ENCODE measurements at regions not wholly inside any gene's neighbourhood (a gene's known extent, or its start where the extent isn't known, plus 50 kb on each side); places are given as distances from the start of the nearest gene placed in this dataset.

GRCh38 chr9:80467632-80468031, 895.9 kb downstream of the TLE4 start:
- Histone ChIP-seq H3K4me1 (no peaks in the 10 kb centered on the region), H3K4me3 (no peak overlapping the region), H3K27ac (no peak overlapping the region), H3K36me3 (no peaks in the 10 kb centered on the region), H3K27me3 (no peaks in the 10 kb centered on the region), H3K9me3 (no peaks in the 10 kb centered on the region)
- in situ Hi-C loops (cut with MboI; ENCODE audit: low pct_ligation_motif_present in 1 of 4, low pct_unique_long_range_greater_than_20kb in 1 of 4, low sequenced_read_pairs in 3 of 4) (no loop called here), intact Hi-C loops (cut with DNase I; ENCODE audit: low total_unique reads) (no loop called here)
- no peak for TF ChIP-seq POLR2AphosphoS5 (IDR thresholded peaks at IDR 0.05)
- 63% methylated on average over 3 of the region's 3 CpGs; no CpG with 5 or more reads in 1 of the 2 donors for WGBS, 2 donors (ENCODE audit: low coverage in 1 of 2)
- no peak for DNase-seq

- Histone ChIP-seq H3K4me1 (no peaks in the 10 kb centered on the region), H3K36me3 (no peaks in the 10 kb centered on the region), H3K4me3 (no peak overlapping the region), H3K27ac (no peak overlapping the region), H3K9me3 (no peaks in the 10 kb centered on the region), H3K27me3 (no peaks in the 10 kb centered on the region)
- no peak for DNase-seq
- TF ChIP-seq POLR2AphosphoS5 (IDR thresholded peaks at IDR 0.05) (no peak), EP300 (IDR thresholded peaks at IDR 0.05; ENCODE audit: low read depth) (no peak), POLR2A (IDR thresholded peaks at IDR 0.05) (no peak), CTCF (IDR thresholded peaks at IDR 0.05) (no peak)
- intact Hi-C loops (cut with DNase I; ENCODE audit: low total_unique reads): no loop called here
- WGBS, 2 donors (ENCODE audit: low coverage in 1 of 2): 86 to 100% methylated on average over 2 to 3 of the region's 3 CpGs
- in situ Hi-C loops (cut with MboI; ENCODE audit: low pct_ligation_motif_present in 1 of 4, low pct_unique_long_range_greater_than_20kb in 1 of 4, low sequenced_read_pairs in 3 of 4): no loop called here
These were observed 893.8 kb downstream of the TLE4 start for GRCh38 chr9:80465556-80465955.

GRCh38 chr9:80449513-80449912, 877.7 kb downstream of the TLE4 start:
- in situ Hi-C loops (cut with MboI; ENCODE audit: low pct_ligation_motif_present in 1 of 4, low pct_unique_long_range_greater_than_20kb in 1 of 4, low sequenced_read_pairs in 3 of 4) (loop anchor here in 1 of 4 donors (25.0 kb wide), 1 partner anchor 88 kb away; no protein-coding TSS in a partner anchor), intact Hi-C loops (cut with DNase I; ENCODE audit: low total_unique reads) (no loop called here)
- no peak for TF ChIP-seq EP300 (IDR thresholded peaks at IDR 0.05; ENCODE audit: low read depth)
- no peak for TF ChIP-seq POLR2A (IDR thresholded peaks at IDR 0.05)
- no peak for TF ChIP-seq POLR2AphosphoS5 (IDR thresholded peaks at IDR 0.05)
- TF ChIP-seq CTCF (IDR thresholded peaks at IDR 0.05): no peak
- no peak for DNase-seq
- H3K4me3 ChIP-seq: no peak overlapping the region
- no peaks in the 10 kb centered on the region for H3K27me3 ChIP-seq
- no peaks in the 10 kb centered on the region for H3K36me3 ChIP-seq
- WGBS, 2 donors (ENCODE audit: low coverage in 1 of 2): 48 to 83% methylated on average over 1 to 4 of the region's 4 CpGs
- no peaks in the 10 kb centered on the region for H3K4me1 ChIP-seq
- H3K27ac ChIP-seq: no peak overlapping the region
- H3K9me3 ChIP-seq: peaks cover 0 to 4% of the 10 kb centered on the region in 2 donors

- no peak for DNase-seq
- Histone ChIP-seq H3K36me3 (no peaks in the 10 kb centered on the region), H3K9me3 (peaks cover 0 to 4% of the 10 kb centered on the region in 2 donors), H3K4me1 (no peaks in the 10 kb centered on the region), H3K27ac (no peak overlapping the region), H3K27me3 (no peaks in the 10 kb centered on the region), H3K4me3 (no peak overlapping the region)
- TF ChIP-seq EP300 (IDR thresholded peaks at IDR 0.05; ENCODE audit: low read depth): no peak
- TF ChIP-seq CTCF (IDR thresholded peaks at IDR 0.05): no peak
- TF ChIP-seq POLR2A (IDR thresholded peaks at IDR 0.05): no peak
- no peak for TF ChIP-seq POLR2AphosphoS5 (IDR thresholded peaks at IDR 0.05)
- intact Hi-C loops (cut with DNase I; ENCODE audit: low total_unique reads) (no loop called here), in situ Hi-C loops (cut with MboI; ENCODE audit: low pct_ligation_motif_present in 1 of 4, low pct_unique_long_range_greater_than_20kb in 1 of 4, low sequenced_read_pairs in 3 of 4) (loop anchor here in 1 of 4 donors (25.0 kb wide), 1 partner anchor 88 kb away; no protein-coding TSS in a partner anchor)
- 58 to 62% methylated on average over 2 of the region's 2 CpGs for WGBS, 2 donors (ENCODE audit: low coverage in 1 of 2)
These were observed 877.2 kb downstream of the TLE4 start for GRCh38 chr9:80448996-80449395.

- in situ Hi-C loops (cut with MboI; ENCODE audit: low pct_ligation_motif_present in 1 of 4, low pct_unique_long_range_greater_than_20kb in 1 of 4, low sequenced_read_pairs in 3 of 4) (loop anchor here in 1 of 4 donors (25.0 kb wide), 1 partner anchor 89 kb away; no protein-coding TSS in a partner anchor), intact Hi-C loops (cut with DNase I; ENCODE audit: low total_unique reads) (no loop called here)
- no peak for DNase-seq
- Histone ChIP-seq H3K9me3 (peaks cover 0 to 1% of the 10 kb centered on the region in 2 donors), H3K27ac (no peak overlapping the region), H3K27me3 (no peaks in the 10 kb centered on the region), H3K4me1 (no peaks in the 10 kb centered on the region), H3K36me3 (no peaks in the 10 kb centered on the region), H3K4me3 (no peak overlapping the region)
- TF ChIP-seq EP300 (IDR thresholded peaks at IDR 0.05; ENCODE audit: low read depth) (no peak), POLR2AphosphoS5 (IDR thresholded peaks at IDR 0.05) (no peak), POLR2A (IDR thresholded peaks at IDR 0.05) (no peak), CTCF (IDR thresholded peaks at IDR 0.05) (no peak)
- whole genome bisulfite sequencing, 2 donors (ENCODE audit: low coverage in 1 of 2): 87 to 91% methylated on average over 3 of the region's 3 CpGs
These were observed 876.1 kb downstream of the TLE4 start for GRCh38 chr9:80447876-80448275.

All from transverse colon (tissue), 4 donors.